ENCODE measurements at regions not wholly inside any gene's neighbourhood (a gene's known extent, or its start where the extent isn't known, plus 50 kb on each side); places are given as distances from the start of the nearest gene placed in this dataset.

DNA sequence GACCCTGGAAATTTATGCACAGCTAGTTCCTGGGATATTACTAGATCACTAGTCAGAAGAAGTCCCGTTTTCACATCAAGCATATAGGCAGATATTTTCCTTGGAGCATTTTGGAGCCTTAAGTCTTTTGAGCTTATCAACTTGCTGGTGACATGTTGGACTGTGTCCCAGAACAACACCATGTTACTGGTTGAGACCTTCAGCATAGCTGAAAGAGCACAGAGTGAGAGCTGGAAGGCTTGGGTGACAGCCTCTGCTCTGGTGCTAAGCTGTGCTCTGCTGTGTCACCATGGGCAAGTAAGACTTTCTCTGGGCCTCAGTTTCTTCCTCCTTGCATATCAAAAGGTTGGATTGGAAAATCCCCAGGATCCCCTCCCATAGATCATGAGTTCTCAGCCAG, 116.6 kb upstream of the FRMPD4 start:
- peaks cover 0 to 13% (median 5%) of the 10 kb centered on the region in 5 donors for H3K27me3 Mint-ChIP-seq
- peaks cover 0 to 4% (median 0%) of the 10 kb centered on the region in 11 donors for H3K9me3 Mint-ChIP-seq
- H3K36me3 Mint-ChIP-seq = no peaks in the 10 kb centered on the region
- DNase-seq (no peak), ATAC-seq (no peak)
- Histone ChIP-seq H3K4me3 (ENCODE audit: low read length) (no peak overlapping the region), H3K9me3 (ENCODE audit: control insufficient read depth in 2 of 3, low read length in 3 of 3) (no peaks in the 10 kb centered on the region), H3K27me3 (ENCODE audit: control insufficient read depth in 2 of 2, insufficient read depth in 2 of 2, low read length in 2 of 2) (no peaks in the 10 kb centered on the region), H3K36me3 (ENCODE audit: control insufficient read depth in 2 of 3, insufficient read depth in 3 of 3, low read length in 3 of 3) (no peaks in the 10 kb centered on the region), H3K4me1 (ENCODE audit: control insufficient read depth in 2 of 2, insufficient read depth in 2 of 2, low read length in 2 of 2) (no peaks in the 10 kb centered on the region), H3K27ac (ENCODE audit: low read depth, low read length) (no peak overlapping the region)
- ChIA-PET CTCF (no interaction called here), POLR2A (no interaction called here)
- no peak overlapping the region for H3K4me3 Mint-ChIP-seq
- H3K4me1 Mint-ChIP-seq = no peaks in the 10 kb centered on the region
- intact Hi-C loops (cut with micrococcal nuclease) = no loop called here
- H3K27ac Mint-ChIP-seq = no peak overlapping the region

DNA sequence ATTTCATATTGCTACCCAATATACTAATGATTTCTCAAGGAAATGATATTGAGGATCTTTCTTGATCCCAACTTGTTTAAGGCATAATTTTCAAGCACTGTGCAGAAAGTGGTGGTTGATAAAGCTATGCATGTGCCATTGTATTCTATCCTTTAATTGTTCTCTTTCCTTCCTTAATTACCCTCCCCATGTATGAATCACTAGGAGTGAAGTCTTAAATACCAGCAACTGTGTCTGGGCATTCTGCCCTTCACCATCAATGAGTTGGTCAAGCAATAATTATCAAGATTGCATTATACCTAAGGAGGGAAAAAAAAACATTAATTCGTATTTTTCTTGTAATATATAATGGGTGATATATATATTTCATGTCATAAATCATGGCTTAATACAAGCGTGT, 111.8 kb upstream of the FRMPD4 start:
- Histone ChIP-seq H3K27ac (ENCODE audit: low read depth, low read length) (no peak overlapping the region), H3K4me1 (ENCODE audit: control insufficient read depth in 2 of 2, insufficient read depth in 2 of 2, low read length in 2 of 2) (no peaks in the 10 kb centered on the region), H3K36me3 (ENCODE audit: control insufficient read depth in 2 of 3, insufficient read depth in 3 of 3, low read length in 3 of 3) (no peaks in the 10 kb centered on the region), H3K9me3 (ENCODE audit: control insufficient read depth in 2 of 3, low read length in 3 of 3) (no peaks in the 10 kb centered on the region), H3K4me3 (ENCODE audit: low read length) (no peak overlapping the region), H3K27me3 (ENCODE audit: control insufficient read depth in 2 of 2, insufficient read depth in 2 of 2, low read length in 2 of 2) (no peaks in the 10 kb centered on the region)
- ATAC-seq (no peak), DNase-seq (no peak)
- intact Hi-C loops (cut with micrococcal nuclease) = no loop called here
- Mint-ChIP-seq H3K9me3 (peaks cover 0 to 2% (median 0%) of the 10 kb centered on the region in 11 donors), H3K27me3 (peaks cover 0 to 17% (median 2%) of the 10 kb centered on the region in 5 donors), H3K36me3 (no peaks in the 10 kb centered on the region), H3K27ac (no peak overlapping the region), H3K4me1 (no peaks in the 10 kb centered on the region), H3K4me3 (no peak overlapping the region)
- POLR2A ChIA-PET = no interaction called here
- CTCF ChIA-PET = no interaction called here

DNA sequence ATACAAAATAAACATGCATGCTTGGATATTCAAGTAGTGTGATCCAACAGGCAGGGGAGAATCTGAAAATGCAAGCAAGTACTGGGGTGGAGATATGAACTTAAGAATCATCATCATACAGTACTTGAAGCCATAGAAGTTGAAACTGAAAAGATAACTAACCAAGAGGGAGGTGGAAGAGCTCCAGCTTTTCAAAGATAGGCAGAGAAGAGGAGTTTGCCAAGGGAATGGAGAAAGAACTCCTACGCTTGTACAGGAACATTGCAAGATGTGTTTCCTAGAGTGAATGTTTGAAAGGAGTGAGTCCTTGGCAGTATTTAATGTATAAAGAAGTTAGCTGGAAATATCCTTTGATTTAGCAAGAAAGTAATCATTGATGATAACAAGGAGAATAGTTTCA, 106.2 kb upstream of the FRMPD4 start:
- Mint-ChIP-seq H3K36me3 (no peaks in the 10 kb centered on the region), H3K27me3 (peaks cover 0 to 8% (median 0%) of the 10 kb centered on the region in 5 donors), H3K4me3 (no peak overlapping the region), H3K4me1 (no peaks in the 10 kb centered on the region), H3K9me3 (no peaks in the 10 kb centered on the region), H3K27ac (no peak overlapping the region)
- intact Hi-C loops (cut with micrococcal nuclease) = no loop called here
- no peaks in the 10 kb centered on the region for H3K27me3 ChIP-seq (ENCODE audit: control insufficient read depth in 2 of 2, insufficient read depth in 2 of 2, low read length in 2 of 2)
- ATAC-seq (no peak), DNase-seq (no peak)
- H3K27ac ChIP-seq (ENCODE audit: low read depth, low read length) = no peak overlapping the region
- H3K36me3 ChIP-seq (ENCODE audit: control insufficient read depth in 2 of 3, insufficient read depth in 3 of 3, low read length in 3 of 3) = no peaks in the 10 kb centered on the region
- ChIA-PET CTCF (no interaction called here), POLR2A (no interaction called here)
- H3K4me3 ChIP-seq (ENCODE audit: low read length) = no peak overlapping the region
- no peaks in the 10 kb centered on the region for H3K9me3 ChIP-seq (ENCODE audit: control insufficient read depth in 2 of 3, low read length in 3 of 3)
- no peaks in the 10 kb centered on the region for H3K4me1 ChIP-seq (ENCODE audit: control insufficient read depth in 2 of 2, insufficient read depth in 2 of 2, low read length in 2 of 2)

GRCh38 chrX:12034741-12035140, 103.5 kb upstream of the FRMPD4 start:
- Histone ChIP-seq H3K27me3 (ENCODE audit: control insufficient read depth in 2 of 2, insufficient read depth in 2 of 2, low read length in 2 of 2) (no peaks in the 10 kb centered on the region), H3K36me3 (ENCODE audit: control insufficient read depth in 2 of 3, insufficient read depth in 3 of 3, low read length in 3 of 3) (no peaks in the 10 kb centered on the region), H3K4me1 (ENCODE audit: control insufficient read depth in 2 of 2, insufficient read depth in 2 of 2, low read length in 2 of 2) (no peaks in the 10 kb centered on the region), H3K27ac (ENCODE audit: low read depth, low read length) (no peak overlapping the region), H3K9me3 (ENCODE audit: control insufficient read depth in 2 of 3, low read length in 3 of 3) (no peaks in the 10 kb centered on the region), H3K4me3 (ENCODE audit: low read length) (no peak overlapping the region)
- intact Hi-C loops (cut with micrococcal nuclease) = no loop called here
- H3K27ac Mint-ChIP-seq = no peak overlapping the region
- peaks cover 0 to 8% (median 0%) of the 10 kb centered on the region in 5 donors for H3K27me3 Mint-ChIP-seq
- no peaks in the 10 kb centered on the region for H3K9me3 Mint-ChIP-seq
- no peak overlapping the region for H3K4me3 Mint-ChIP-seq
- POLR2A ChIA-PET = no interaction called here
- ATAC-seq (no peak), DNase-seq (no peak)
- CTCF ChIA-PET = no interaction called here
- no peaks in the 10 kb centered on the region for H3K36me3 Mint-ChIP-seq
- no peaks in the 10 kb centered on the region for H3K4me1 Mint-ChIP-seq

- H3K4me3 Mint-ChIP-seq = no peak overlapping the region
- no peak for DNase-seq
- CTCF ChIA-PET = no interaction called here
These were observed 95.7 kb upstream of the FRMPD4 start for GRCh38 chrX:12042615-12043014.

GRCh38 chrX:12052109-12052508, 86.2 kb upstream of the FRMPD4 start:
- no peak overlapping the region for H3K4me3 Mint-ChIP-seq
- Histone ChIP-seq H3K4me3 (ENCODE audit: low read length) (no peak overlapping the region), H3K27me3 (ENCODE audit: control insufficient read depth in 2 of 2, insufficient read depth in 2 of 2, low read length in 2 of 2) (no peaks in the 10 kb centered on the region), H3K36me3 (ENCODE audit: control insufficient read depth in 2 of 3, insufficient read depth in 3 of 3, low read length in 3 of 3) (no peaks in the 10 kb centered on the region), H3K9me3 (ENCODE audit: control insufficient read depth in 2 of 3, low read length in 3 of 3) (no peaks in the 10 kb centered on the region), H3K27ac (ENCODE audit: low read depth, low read length) (no peak overlapping the region), H3K4me1 (ENCODE audit: control insufficient read depth in 2 of 2, insufficient read depth in 2 of 2, low read length in 2 of 2) (no peaks in the 10 kb centered on the region)
- POLR2A ChIA-PET = no interaction called here
- no peak overlapping the region for H3K27ac Mint-ChIP-seq
- no peaks in the 10 kb centered on the region for H3K36me3 Mint-ChIP-seq
- intact Hi-C loops (cut with micrococcal nuclease) = no loop called here
- peaks cover 0 to 1% (median 0%) of the 10 kb centered on the region in 7 donors for H3K4me1 Mint-ChIP-seq
- DNase-seq (no peak), ATAC-seq (no peak)
- H3K27me3 Mint-ChIP-seq = peaks cover 0 to 9% (median 0%) of the 10 kb centered on the region in 5 donors
- H3K9me3 Mint-ChIP-seq = peaks cover 0 to 7% (median 2%) of the 10 kb centered on the region in 11 donors
- CTCF ChIA-PET = no interaction called here

More at GRCh38 chrX:12042615-12043014, 95.7 kb upstream of the FRMPD4 start:
- H3K27me3 ChIP-seq (ENCODE audit: control insufficient read depth in 2 of 2, insufficient read depth in 2 of 2, low read length in 2 of 2) = no peaks in the 10 kb centered on the region
- no peaks in the 10 kb centered on the region for H3K36me3 ChIP-seq (ENCODE audit: control insufficient read depth in 2 of 3, insufficient read depth in 3 of 3, low read length in 3 of 3)
- peaks cover 0 to 2% (median 0%) of the 10 kb centered on the region in 11 donors for H3K9me3 Mint-ChIP-seq
- H3K4me1 ChIP-seq (ENCODE audit: control insufficient read depth in 2 of 2, insufficient read depth in 2 of 2, low read length in 2 of 2) = no peaks in the 10 kb centered on the region
- intact Hi-C loops (cut with micrococcal nuclease) = no loop called here
- POLR2A ChIA-PET = no interaction called here
- H3K4me1 Mint-ChIP-seq = no peaks in the 10 kb centered on the region
- no peak overlapping the region for H3K27ac ChIP-seq (ENCODE audit: low read depth, low read length)
- ATAC-seq = no peak
- peaks cover 0 to 8% (median 0%) of the 10 kb centered on the region in 5 donors for H3K27me3 Mint-ChIP-seq
- no peak overlapping the region for H3K27ac Mint-ChIP-seq
- H3K9me3 ChIP-seq (ENCODE audit: control insufficient read depth in 2 of 3, low read length in 3 of 3) = no peaks in the 10 kb centered on the region
- no peak overlapping the region for H3K4me3 ChIP-seq (ENCODE audit: low read length)
- peaks cover 0 to 4% (median 0%) of the 10 kb centered on the region in 5 donors for H3K36me3 Mint-ChIP-seq

GRCh38 chrX:12058087-12058486, 80.2 kb upstream of the FRMPD4 start:
- H3K36me3 Mint-ChIP-seq = no peaks in the 10 kb centered on the region
- H3K27ac Mint-ChIP-seq = no peak overlapping the region
- H3K9me3 Mint-ChIP-seq = peaks cover 0 to 1% (median 0%) of the 10 kb centered on the region in 11 donors
- no peak for ATAC-seq
- no peaks in the 10 kb centered on the region for H3K4me1 ChIP-seq (ENCODE audit: control insufficient read depth in 2 of 2, insufficient read depth in 2 of 2, low read length in 2 of 2)
- H3K27ac ChIP-seq (ENCODE audit: low read depth, low read length) = no peak overlapping the region
- H3K4me3 ChIP-seq (ENCODE audit: low read length) = no peak overlapping the region
- no peak overlapping the region for H3K4me3 Mint-ChIP-seq
- H3K9me3 ChIP-seq (ENCODE audit: control insufficient read depth in 2 of 3, low read length in 3 of 3) = no peaks in the 10 kb centered on the region
- H3K36me3 ChIP-seq (ENCODE audit: control insufficient read depth in 2 of 3, insufficient read depth in 3 of 3, low read length in 3 of 3) = no peaks in the 10 kb centered on the region
- peaks cover 0 to 4% (median 0%) of the 10 kb centered on the region in 5 donors for H3K27me3 Mint-ChIP-seq
- CTCF ChIA-PET = no interaction called here
- no peaks in the 10 kb centered on the region for H3K27me3 ChIP-seq (ENCODE audit: control insufficient read depth in 2 of 2, insufficient read depth in 2 of 2, low read length in 2 of 2)
- intact Hi-C loops (cut with micrococcal nuclease) = no loop called here
- POLR2A ChIA-PET = no interaction called here
- peaks cover 0 to 1% (median 0%) of the 10 kb centered on the region in 7 donors for H3K4me1 Mint-ChIP-seq
- DNase-seq = no peak
